ENCODE measurements at regions not wholly inside any gene's neighbourhood (a gene's known extent, or its start where the extent isn't known, plus 50 kb on each side); places are given as distances from the start of the nearest gene placed in this dataset.

- DNase-seq: no peak
Observed at GRCh38 chr13:22063416-22064124, 392.7 kb downstream of the FGF9 start.

DNA sequence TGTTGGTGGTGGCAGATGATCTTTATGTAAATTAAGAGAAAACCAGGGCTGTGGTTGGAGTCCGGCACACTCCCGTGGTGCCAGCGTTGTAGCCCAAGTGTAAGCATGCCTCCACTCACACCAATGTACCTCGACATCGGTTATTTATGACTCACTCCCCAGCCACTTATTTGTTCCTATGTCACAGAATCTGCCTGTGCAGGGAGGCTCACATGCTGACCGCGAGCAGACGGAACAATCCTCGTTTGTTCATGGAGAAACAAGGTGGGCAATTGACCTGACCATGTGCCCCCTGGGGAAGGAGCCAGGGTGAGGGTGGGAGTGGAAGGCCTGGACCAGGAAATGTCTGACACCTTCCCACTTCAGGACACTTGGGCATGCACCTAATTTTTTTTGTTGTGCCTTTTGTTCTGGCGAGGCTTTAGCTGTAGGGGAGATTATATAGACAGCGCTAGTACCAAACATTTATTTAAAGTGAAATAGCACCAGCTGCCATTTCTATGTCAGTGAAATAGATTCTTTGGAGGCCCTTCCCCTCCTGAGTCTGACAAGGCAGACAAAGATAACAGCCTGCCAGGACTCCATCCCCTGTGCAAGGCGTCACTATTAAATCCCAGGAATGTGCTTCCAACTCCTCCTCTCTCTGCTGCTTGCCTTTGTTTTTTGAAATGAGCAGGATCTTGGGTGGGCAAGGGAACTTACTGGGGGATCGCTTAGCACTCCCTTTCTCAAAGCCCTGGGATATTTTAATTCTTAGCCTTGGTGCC is 394.2 kb downstream of the FGF9 start:
- no peak for DNase-seq

DNA sequence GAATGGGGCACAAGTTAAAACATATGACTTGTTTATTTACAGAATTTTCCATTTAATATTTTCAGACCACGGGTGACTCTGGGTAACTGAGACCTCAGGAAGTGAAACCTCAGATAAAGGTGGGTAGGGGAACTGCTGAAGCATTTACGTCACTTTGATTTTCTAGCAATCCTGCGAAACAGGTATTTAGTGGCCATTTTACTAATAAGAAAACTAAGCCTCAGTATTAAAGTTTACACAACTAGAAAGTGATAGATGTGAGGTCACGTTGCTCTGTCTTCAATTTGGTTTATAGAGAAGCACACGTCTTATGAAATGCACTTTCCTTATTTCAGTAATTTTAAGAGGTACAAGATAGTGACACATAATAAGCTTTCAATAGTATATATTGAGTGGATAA is 402.8 kb downstream of the FGF9 start:
- no peak for DNase-seq

DNA sequence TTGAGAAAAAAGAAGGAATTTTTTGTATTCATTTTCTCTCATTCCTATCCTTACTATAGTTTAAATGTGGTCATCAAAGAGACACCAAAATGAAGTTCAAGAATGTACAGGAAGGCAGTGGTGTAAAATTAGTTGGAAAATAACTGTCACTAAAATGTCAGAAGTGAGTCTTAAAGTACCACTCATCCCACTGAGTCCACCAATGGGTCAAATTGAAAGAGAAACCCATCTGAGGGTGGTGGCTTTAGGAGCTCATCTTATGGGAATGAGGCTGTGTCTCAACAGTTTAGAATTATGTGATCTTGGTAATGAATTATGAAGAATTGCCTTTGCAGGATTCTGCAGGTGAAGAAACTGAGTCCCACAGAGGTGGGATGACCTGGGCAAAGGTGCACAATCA is 403.5 kb downstream of the FGF9 start:
- DNase-seq: no peak

GRCh38 chr13:22076658-22077057 is 405.8 kb downstream of the FGF9 start:
- no peak for DNase-seq

DNA sequence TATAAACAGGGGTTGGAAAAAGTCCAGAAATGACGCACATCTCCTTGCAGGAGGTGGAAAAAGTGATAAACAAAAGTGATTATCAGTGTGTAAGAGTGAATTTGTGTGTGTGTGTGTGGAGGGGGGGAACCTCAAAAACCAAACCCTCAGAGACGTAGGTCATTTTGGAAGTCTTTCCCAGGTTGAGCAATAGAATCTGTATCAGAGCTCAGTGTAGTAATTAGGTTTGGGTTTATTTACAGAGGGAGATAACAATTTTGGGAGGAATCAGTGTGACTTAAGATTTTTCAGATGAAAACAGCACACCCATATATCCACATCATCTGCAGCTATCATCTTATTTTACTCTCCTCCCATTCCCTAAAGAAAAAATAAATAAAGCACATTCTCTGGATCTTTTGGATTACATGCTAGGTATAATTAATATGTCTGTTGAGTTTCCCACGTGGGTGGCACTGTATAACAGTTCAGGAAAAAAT is 406.4 kb downstream of the FGF9 start:
- no peak for DNase-seq

GRCh38 chr13:22077764-22078163 is 406.9 kb downstream of the FGF9 start:
- DNase-seq: no peak

GRCh38 chr13:22079961-22080360 is 409.1 kb downstream of the FGF9 start:
- no peak for DNase-seq

DNA sequence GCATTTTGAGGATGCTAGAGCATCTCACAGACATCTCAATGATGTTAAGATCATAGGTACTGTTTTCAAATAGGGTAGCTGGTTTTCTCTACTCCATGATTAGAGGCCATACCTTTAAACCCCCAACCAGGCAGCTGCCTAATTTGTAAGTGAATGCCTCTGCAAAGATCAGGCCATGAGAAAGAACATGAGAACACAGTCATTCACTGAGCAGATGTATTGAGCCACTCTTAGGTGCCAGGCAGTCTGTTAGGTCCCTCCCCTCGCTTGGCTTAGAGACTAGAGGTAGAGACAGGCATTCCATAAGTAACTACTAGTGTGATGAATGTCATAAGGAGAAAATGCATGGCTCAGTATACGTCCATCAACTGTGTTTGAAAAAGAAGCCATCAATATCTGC is 410.0 kb downstream of the FGF9 start:
- no peak for DNase-seq

DNA sequence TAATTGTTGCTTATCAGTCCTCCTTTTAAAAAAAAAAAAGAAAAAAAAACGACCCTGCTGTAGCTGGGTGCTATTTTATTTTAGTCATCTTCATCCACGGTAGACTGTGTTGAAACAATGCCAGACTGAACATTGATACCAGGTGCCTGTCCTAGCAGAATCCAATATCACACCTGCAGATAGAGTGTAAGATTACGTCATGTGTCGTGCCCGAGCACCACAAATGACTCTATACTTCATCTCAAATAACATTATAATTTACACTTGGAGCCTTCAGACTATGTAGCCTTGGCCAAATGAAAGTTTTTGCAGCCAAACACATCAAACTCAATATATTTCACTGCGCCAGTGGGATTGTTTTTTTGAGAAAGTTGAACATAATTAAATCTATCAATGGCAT is 410.6 kb downstream of the FGF9 start:
- no peak for DNase-seq

DNA sequence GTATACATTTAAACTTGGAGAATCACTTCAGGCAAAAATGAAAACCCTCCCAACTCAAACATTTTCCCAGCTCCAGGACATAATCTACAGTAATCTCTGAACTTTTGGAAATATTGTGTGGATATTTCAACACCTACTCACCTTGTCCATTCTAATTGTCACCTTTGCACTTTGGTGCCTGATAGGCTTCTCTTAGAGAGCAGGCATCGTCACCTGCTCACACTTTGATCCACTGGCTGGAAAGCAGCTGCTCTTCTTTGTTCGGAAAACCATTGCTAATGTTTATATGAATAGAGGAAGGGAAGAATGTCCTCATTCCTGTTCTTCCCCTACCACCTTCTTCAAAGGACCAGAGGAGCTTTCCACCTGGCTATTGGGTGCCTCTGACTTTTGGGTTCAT is 411.2 kb downstream of the FGF9 start:
- no peak for DNase-seq

- DNase-seq: no peak
Observed at GRCh38 chr13:22082437-22083100, 411.7 kb downstream of the FGF9 start.

- no peak for DNase-seq
Observed at GRCh38 chr13:22085001-22085400, 414.1 kb downstream of the FGF9 start.

- no peak for DNase-seq
Observed at GRCh38 chr13:22086597-22087330, 415.9 kb downstream of the FGF9 start.

DNA sequence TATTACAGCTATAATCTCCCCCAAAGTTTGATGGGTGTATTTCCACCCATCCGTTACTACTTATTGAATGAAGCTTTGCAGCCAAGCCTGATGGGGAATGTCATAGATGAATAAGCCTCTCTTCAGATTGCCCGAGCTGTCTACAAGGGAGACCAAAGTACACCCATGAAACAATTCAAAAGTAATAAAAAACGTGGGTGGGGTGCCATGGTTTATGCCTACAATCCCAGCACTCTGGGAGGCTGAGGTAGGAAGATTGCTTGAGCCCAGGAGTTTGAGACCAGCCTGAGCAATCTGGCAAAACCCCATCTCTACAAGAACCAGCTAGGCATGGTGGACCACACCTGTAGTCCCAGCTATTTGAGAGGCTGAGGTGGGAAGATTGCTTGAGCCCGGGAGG is 419.2 kb downstream of the FGF9 start:
- DNase-seq: no peak

DNA sequence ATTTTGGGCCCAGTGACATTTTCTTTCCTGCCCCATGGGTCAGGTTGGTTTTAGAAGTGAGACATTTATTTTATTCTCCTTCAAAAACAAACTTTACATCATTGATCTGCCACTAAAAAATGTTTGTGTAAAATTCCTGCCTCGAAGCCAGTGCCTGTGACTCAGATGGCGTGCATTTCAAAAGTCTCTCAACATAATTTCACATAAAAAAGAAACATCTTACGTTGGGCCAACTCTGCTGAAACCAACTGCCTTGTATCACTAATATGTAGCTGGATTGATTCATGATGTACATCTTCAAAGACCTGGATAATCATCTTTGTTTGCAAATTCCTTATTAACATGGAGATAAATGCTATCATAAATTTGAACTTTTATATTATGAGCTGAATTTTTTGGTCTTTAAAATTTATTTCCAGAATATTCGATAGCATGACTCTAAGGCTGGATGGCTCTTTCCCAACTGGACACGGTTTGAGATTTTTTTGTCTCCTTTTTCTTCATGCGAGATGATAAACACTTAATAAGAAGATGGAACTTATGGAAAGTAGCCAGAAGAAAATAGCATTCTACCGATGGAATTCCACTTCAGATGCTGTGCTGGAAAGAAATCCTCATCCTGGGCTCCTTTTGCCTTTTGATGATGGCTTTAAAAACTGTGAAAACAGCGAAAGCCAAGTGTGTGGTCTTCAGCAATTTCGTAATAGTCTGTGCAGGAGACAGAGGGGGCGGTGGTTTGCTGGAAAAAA is 420.5 kb downstream of the FGF9 start:
- DNase-seq: no peak

- DNase-seq: no peak
Observed at GRCh38 chr13:22091971-22092300, 421.1 kb downstream of the FGF9 start.

DNA sequence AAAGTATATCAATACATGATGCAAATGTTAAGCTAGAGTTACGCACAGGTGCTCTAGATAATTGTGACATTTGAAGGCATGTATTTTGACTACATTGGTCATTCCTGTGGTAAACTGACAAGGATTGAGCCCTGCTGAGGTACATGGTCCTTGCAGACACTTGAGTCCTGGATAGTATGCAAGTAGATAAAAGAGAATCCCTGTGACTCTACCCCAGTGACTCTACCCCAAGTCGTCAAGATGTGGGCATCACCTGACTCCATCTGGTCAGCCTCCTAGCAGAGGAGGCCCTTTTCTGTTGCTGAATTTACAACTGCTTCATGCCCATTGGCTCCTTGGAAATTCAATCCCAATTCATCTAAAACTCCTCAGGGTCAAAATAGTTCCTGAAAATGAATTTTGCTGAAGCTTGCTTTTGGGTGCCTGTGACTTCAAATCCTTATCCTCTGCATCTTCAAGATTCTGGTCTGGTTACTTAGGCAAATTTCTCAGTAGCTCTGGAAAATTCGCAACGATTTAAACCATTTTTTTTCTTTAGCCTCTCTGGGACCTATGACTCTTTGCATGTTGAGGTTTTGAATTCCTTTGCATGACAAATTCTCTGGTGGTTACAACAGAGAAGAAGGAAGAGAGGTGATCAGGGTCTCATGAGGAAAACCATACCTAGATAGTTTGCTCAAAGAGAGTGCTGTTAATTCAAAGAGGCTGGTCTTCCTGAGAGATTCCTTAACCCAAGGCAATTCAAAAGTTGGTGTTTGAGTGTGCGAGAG is 422.1 kb downstream of the FGF9 start:
- no peak for DNase-seq

DNA sequence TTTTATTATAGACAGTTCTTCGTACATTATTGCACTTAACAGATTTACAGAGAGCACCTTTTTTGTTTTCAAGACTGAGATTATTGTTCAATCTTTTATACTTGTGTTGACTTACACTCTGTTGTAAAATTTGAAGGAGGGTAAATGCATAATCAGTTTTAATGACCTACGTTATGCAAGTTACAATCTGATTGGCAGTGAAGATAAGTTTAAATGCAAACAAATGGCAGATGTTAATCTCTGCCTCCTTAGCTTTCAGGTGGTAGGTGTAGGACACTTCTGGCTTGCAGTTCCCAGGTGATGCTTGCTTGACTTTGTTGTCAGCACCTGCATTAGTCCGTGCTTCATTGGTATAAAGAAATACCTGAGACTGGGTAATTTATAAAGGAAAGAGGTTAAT is 424.9 kb downstream of the FGF9 start:
- DNase-seq: no peak

GRCh38 chr13:22099585-22099984 is 428.7 kb downstream of the FGF9 start:
- DNase-seq: no peak

GRCh38 chr13:22102271-22102670 is 431.4 kb downstream of the FGF9 start:
- DNase-seq: no peak

Data from activated naive CD4-positive, alpha-beta T cell treated with anti-CD3 and anti-CD28 coated beads, Interleukin-2, amount 50 U/mL, for 16 hours (primary cell).